ENCODE measurements at regions not wholly inside any gene's neighbourhood (a gene's known extent, or its start where the extent isn't known, plus 50 kb on each side); places are given as distances from the start of the nearest gene placed in this dataset.

- WGBS (ENCODE audit: insufficient coverage) = 94% methylated on average over 11 of the region's 14 CpGs
Measured at GRCh38 chr14:104315169-104315568, 176.8 kb downstream of the KIF26A start.

GRCh38 chr14:104315625-104316024, 177.2 kb downstream of the KIF26A start:
- 100% methylated on average over 1 of the region's 2 CpGs for WGBS (ENCODE audit: insufficient coverage)
- no peaks in the 10 kb centered on the region for H3K4me1 ChIP-seq (ENCODE audit: control insufficient read depth in 1 of 2, insufficient read depth in 2 of 2, low read length in 2 of 2)
- H3K79me2 ChIP-seq (ENCODE audit: insufficient read depth, low read length) = no peaks in the 10 kb centered on the region
- H3K36me3 Mint-ChIP-seq = no peaks in the 10 kb centered on the region
- peaks cover 0 to 7% (median 4%) of the 10 kb centered on the region in 3 donors for H3K27me3 Mint-ChIP-seq (ENCODE audit: low read depth in 3 of 3)
- H3K27ac ChIP-seq (ENCODE audit: low read depth in 1 of 2, low read length in 2 of 2) = no peak overlapping the region
- no peak overlapping the region for H3K9ac ChIP-seq (ENCODE audit: insufficient read depth, low read length, poor library complexity, severe bottlenecking)
- no peak overlapping the region for H3K4me3 Mint-ChIP-seq
- intact Hi-C loops (cut with micrococcal nuclease) = no loop called here
- DNase-seq = no peak
- H3K4me3 ChIP-seq (replicated peaks in 1 of 3; ENCODE audit: low read depth in 2 of 3, low read length in 3 of 3) = no peak overlapping the region
- H3K36me3 ChIP-seq (replicated peaks in 1 of 2; ENCODE audit: control insufficient read depth in 1 of 2, insufficient read depth in 2 of 2, low read length in 2 of 2) = no peaks in the 10 kb centered on the region
- H3K4me2 ChIP-seq (replicated peaks; ENCODE audit: extremely low read depth, low read length, poor library complexity, severe bottlenecking) = no peak overlapping the region
- no peaks in the 10 kb centered on the region for H3K4me1 Mint-ChIP-seq
- TF ChIP-seq CTCF (IDR thresholded peaks at IDR 0.05) = no peak
- H4K20me1 ChIP-seq (ENCODE audit: insufficient read depth, low read length) = no peaks in the 10 kb centered on the region
- no peak overlapping the region for H2AFZ ChIP-seq (ENCODE audit: insufficient read depth, low read depth, low read length, poor library complexity, severe bottlenecking)
- peaks cover 0 to under 1% of the 10 kb centered on the region in 2 donors for H3K9me3 ChIP-seq (replicated peaks in 1 of 2; ENCODE audit: control insufficient read depth in 1 of 2, insufficient read depth in 1 of 2, low read length in 2 of 2)
- H3K27me3 ChIP-seq (ENCODE audit: control insufficient read depth in 2 of 2, insufficient read depth in 2 of 2, low read length in 2 of 2) = no peaks in the 10 kb centered on the region
- H3K27ac Mint-ChIP-seq = peak overlapping the region in 1 of 7 donors; percentile 62
- H3K9me3 Mint-ChIP-seq = peaks cover 0 to 8% (median 2%) of the 10 kb centered on the region in 7 donors

More at GRCh38 chr14:104315169-104315568, 176.8 kb downstream of the KIF26A start:
- no peaks in the 10 kb centered on the region for H3K4me1 ChIP-seq (ENCODE audit: control insufficient read depth in 1 of 2, insufficient read depth in 2 of 2, low read length in 2 of 2)
- no peaks in the 10 kb centered on the region for H4K20me1 ChIP-seq (ENCODE audit: insufficient read depth, low read length)
- H3K4me1 Mint-ChIP-seq = no peaks in the 10 kb centered on the region
- H3K4me3 ChIP-seq (replicated peaks in 1 of 3; ENCODE audit: low read depth in 2 of 3, low read length in 3 of 3) = no peak overlapping the region
- no peaks in the 10 kb centered on the region for H3K36me3 ChIP-seq (replicated peaks in 1 of 2; ENCODE audit: control insufficient read depth in 1 of 2, insufficient read depth in 2 of 2, low read length in 2 of 2)
- peaks cover 0 to 9% (median 6%) of the 10 kb centered on the region in 7 donors for H3K9me3 Mint-ChIP-seq
- no peak overlapping the region for H3K27ac Mint-ChIP-seq
- H3K36me3 Mint-ChIP-seq = no peaks in the 10 kb centered on the region
- H2AFZ ChIP-seq (ENCODE audit: insufficient read depth, low read depth, low read length, poor library complexity, severe bottlenecking) = no peak overlapping the region
- no peak for TF ChIP-seq CTCF (IDR thresholded peaks at IDR 0.05)
- H3K27me3 Mint-ChIP-seq (ENCODE audit: low read depth in 3 of 3) = peaks cover 0 to 5% (median 3%) of the 10 kb centered on the region in 3 donors
- H3K9ac ChIP-seq (ENCODE audit: insufficient read depth, low read length, poor library complexity, severe bottlenecking) = no peak overlapping the region
- DNase-seq = no peak
- no peak overlapping the region for H3K27ac ChIP-seq (ENCODE audit: low read depth in 1 of 2, low read length in 2 of 2)
- H3K79me2 ChIP-seq (ENCODE audit: insufficient read depth, low read length) = no peaks in the 10 kb centered on the region
- no peak overlapping the region for H3K4me2 ChIP-seq (replicated peaks; ENCODE audit: extremely low read depth, low read length, poor library complexity, severe bottlenecking)
- intact Hi-C loops (cut with micrococcal nuclease) = no loop called here
- peaks cover 0 to 5% of the 10 kb centered on the region in 2 donors for H3K9me3 ChIP-seq (replicated peaks in 1 of 2; ENCODE audit: control insufficient read depth in 1 of 2, insufficient read depth in 1 of 2, low read length in 2 of 2)
- H3K27me3 ChIP-seq (ENCODE audit: control insufficient read depth in 2 of 2, insufficient read depth in 2 of 2, low read length in 2 of 2) = no peaks in the 10 kb centered on the region
- no peak overlapping the region for H3K4me3 Mint-ChIP-seq

Data from CD14-positive monocyte (primary cell).